Naive thymus-derived CD8-positive, alpha-beta T cell (primary cell): ENCODE measurements at regions not wholly inside any gene's neighbourhood (a gene's known extent, or its start where the extent isn't known, plus 50 kb on each side); places are given as distances from the start of the nearest gene placed in this dataset.
"Not testable (repeated sequence)": the region's sequence is repeated elsewhere in the genome, so short reads cannot be mapped to it uniquely, and the experiment has no call there.

Experiments used
- ATAC-seq, 2 donors: fragments of 150-1000 bp; cut with Tn5 transposase in 1 of 2; sonication (Bioruptor Pico), chemical (Tn5 transposase) in 1 of 2; 1 replicate in 1 of 2; 2 replicates in 1 of 2; pipeline ENCODE4 v1.10.0; 2021; ENCODE audit warnings: mild to moderate bottlenecking in 2 of 2, moderate library complexity in 2 of 2
- POLR2A ChIA-PET: fragments of 350-600 bp; sonication (Branson Sonifier 250); formaldehyde crosslinking; loops from one replicate; lab custom pipeline; 2021; ENCODE audit warnings: antibody characterized with exemption; lab: Charles Lee
- DNase-seq, 10 donors: peaks; one replicate each; pipeline versions ENCODE4 v3.0.0 to v3.0.0-alpha.2; 2020 to 2022
- H3K27ac Mint-ChIP-seq, 10 donors: one replicate each; pipeline ENCODE4 v1.8.0; 2020 to 2022; ENCODE audit warnings: mild to moderate bottlenecking in 10 of 10, mixed read lengths in 10 of 10, moderate library complexity in 4 of 10, inconsistent platforms in 1 of 10
- H3K27me3 Mint-ChIP-seq, 5 donors: one replicate each; pipeline ENCODE4 v1.8.0; 2021 to 2022; ENCODE audit warnings: mixed read lengths in 5 of 5
- H3K36me3 Mint-ChIP-seq, 3 donors: one replicate each; pipeline ENCODE4 v1.8.0; 2020 to 2022; ENCODE audit warnings: mixed read lengths in 3 of 3, mild to moderate bottlenecking in 2 of 3, inconsistent platforms in 1 of 3
- H3K4me1 Mint-ChIP-seq, 4 donors: one replicate each; pipeline ENCODE4 v1.8.0; 2021 to 2022; ENCODE audit warnings: mixed read lengths in 4 of 4
- H3K4me3 Mint-ChIP-seq, 10 donors: one replicate each; pipeline ENCODE4 v1.8.0; 2020 to 2022; ENCODE audit warnings: mild to moderate bottlenecking in 10 of 10, mixed read lengths in 10 of 10, moderate library complexity in 6 of 10, inconsistent platforms in 1 of 10
- H3K9me3 Mint-ChIP-seq, 9 donors: one replicate each; pipeline ENCODE4 v1.8.0; 2020 to 2022; ENCODE audit warnings: mixed read lengths in 9 of 9, mild to moderate bottlenecking in 3 of 9, inconsistent platforms in 1 of 9, moderate library complexity in 1 of 9

- Mint-ChIP-seq H3K9me3 (peaks cover 0 to 54% (median 13%) of the 10 kb centered on the region in 9 donors), H3K27ac (no peak overlapping the region), H3K4me3 (no peak overlapping the region), H3K4me1 (no peaks in the 10 kb centered on the region), H3K36me3 (peaks cover 0 to 8% (median 0%) of the 10 kb centered on the region in 3 donors), H3K27me3 (no peaks in the 10 kb centered on the region)
- DNase-seq: no peak
- POLR2A ChIA-PET: no interaction called here
- ATAC-seq: no peak
Measured at GRCh38 chr14:28301179-28301578, 465.4 kb upstream of the FOXG1 start.

GRCh38 chr14:28303248-28303647, 463.3 kb upstream of the FOXG1 start:
- DNase-seq (no peak), ATAC-seq (no peak)
- Mint-ChIP-seq H3K27me3 (no peaks in the 10 kb centered on the region), H3K4me1 (no peaks in the 10 kb centered on the region), H3K36me3 (no peaks in the 10 kb centered on the region), H3K9me3 (peaks cover 0 to 35% (median 9%) of the 10 kb centered on the region in 9 donors), H3K4me3 (no peak overlapping the region), H3K27ac (no peak overlapping the region)
- POLR2A ChIA-PET: no interaction called here

GRCh38 chr14:28305938-28306337, 460.6 kb upstream of the FOXG1 start:
- Mint-ChIP-seq H3K4me3 (no peak overlapping the region), H3K27ac (no peak overlapping the region), H3K36me3 (no peaks in the 10 kb centered on the region), H3K27me3 (no peaks in the 10 kb centered on the region), H3K9me3 (peaks cover 0 to 21% (median 16%) of the 10 kb centered on the region in 9 donors), H3K4me1 (no peaks in the 10 kb centered on the region)
- ATAC-seq: no peak
- POLR2A ChIA-PET: no interaction called here
- DNase-seq: no peak

- H3K9me3 Mint-ChIP-seq: peaks cover 0 to 25% (median 11%) of the 10 kb centered on the region in 9 donors
- H3K27me3 Mint-ChIP-seq: no peaks in the 10 kb centered on the region
- DNase-seq (no peak), ATAC-seq (no peak)
- POLR2A ChIA-PET: no interaction called here
- H3K4me3 Mint-ChIP-seq: no peak overlapping the region
- no peaks in the 10 kb centered on the region for H3K36me3 Mint-ChIP-seq
- no peaks in the 10 kb centered on the region for H3K4me1 Mint-ChIP-seq
- no peak overlapping the region for H3K27ac Mint-ChIP-seq
Measured at GRCh38 chr14:28307506-28307905, 459.1 kb upstream of the FOXG1 start.

- Mint-ChIP-seq H3K4me3 (no peak overlapping the region), H3K9me3 (peaks cover 0 to 20% (median 10%) of the 10 kb centered on the region in 9 donors), H3K27me3 (no peaks in the 10 kb centered on the region), H3K4me1 (no peaks in the 10 kb centered on the region), H3K27ac (no peak overlapping the region), H3K36me3 (no peaks in the 10 kb centered on the region)
- DNase-seq (no peak), ATAC-seq (no peak)
- POLR2A ChIA-PET: no interaction called here
Measured at GRCh38 chr14:28308734-28309133, 457.9 kb upstream of the FOXG1 start.

GRCh38 chr14:28317890-28318675, 448.5 kb upstream of the FOXG1 start:
- H3K4me1 Mint-ChIP-seq, POLR2A ChIA-PET, H3K9me3 Mint-ChIP-seq, ATAC-seq, H3K4me3 Mint-ChIP-seq, DNase-seq, H3K27ac Mint-ChIP-seq, H3K36me3 Mint-ChIP-seq, H3K27me3 Mint-ChIP-seq: not testable (repeated sequence)

GRCh38 chr14:28321475-28322244, 444.9 kb upstream of the FOXG1 start:
- Mint-ChIP-seq H3K36me3 (no peaks in the 10 kb centered on the region), H3K4me3 (no peak overlapping the region), H3K27ac (no peak overlapping the region), H3K4me1 (no peaks in the 10 kb centered on the region), H3K9me3 (peaks cover 0 to 11% (median 1%) of the 10 kb centered on the region in 9 donors), H3K27me3 (no peaks in the 10 kb centered on the region)
- POLR2A ChIA-PET: no interaction called here
- no peak for DNase-seq
- no peak for ATAC-seq

GRCh38 chr14:28323366-28323765, 443.2 kb upstream of the FOXG1 start:
- Mint-ChIP-seq H3K27ac (no peak overlapping the region), H3K27me3 (no peaks in the 10 kb centered on the region), H3K4me1 (no peaks in the 10 kb centered on the region), H3K36me3 (no peaks in the 10 kb centered on the region), H3K9me3 (peaks cover 0 to 18% (median 9%) of the 10 kb centered on the region in 9 donors), H3K4me3 (no peak overlapping the region)
- DNase-seq: no peak
- ATAC-seq: no peak
- POLR2A ChIA-PET: no interaction called here

- Mint-ChIP-seq H3K4me3 (no peak overlapping the region), H3K4me1 (no peaks in the 10 kb centered on the region), H3K9me3 (peaks cover 0 to 21% (median 9%) of the 10 kb centered on the region in 9 donors), H3K36me3 (no peaks in the 10 kb centered on the region), H3K27ac (no peak overlapping the region), H3K27me3 (no peaks in the 10 kb centered on the region)
- POLR2A ChIA-PET: no interaction called here
- DNase-seq (no peak), ATAC-seq (no peak)
Measured at GRCh38 chr14:28323951-28324741, 442.4 kb upstream of the FOXG1 start.

GRCh38 chr14:28340816-28341215, 425.8 kb upstream of the FOXG1 start:
- no peaks in the 10 kb centered on the region for H3K27me3 Mint-ChIP-seq
- H3K36me3 Mint-ChIP-seq: peaks cover 0 to 6% (median 0%) of the 10 kb centered on the region in 3 donors
- no peak overlapping the region for H3K4me3 Mint-ChIP-seq
- H3K4me1 Mint-ChIP-seq: peaks cover 0 to 1% (median 0%) of the 10 kb centered on the region in 4 donors
- DNase-seq: no peak
- H3K9me3 Mint-ChIP-seq: peaks cover 3 to 20% (median 10%) of the 10 kb centered on the region in 9 donors
- no peak for ATAC-seq
- no peak overlapping the region for H3K27ac Mint-ChIP-seq
- POLR2A ChIA-PET: no interaction called here

- Mint-ChIP-seq H3K4me1 (peaks cover 0 to 1% (median 0%) of the 10 kb centered on the region in 4 donors), H3K27ac (no peak overlapping the region), H3K27me3 (no peaks in the 10 kb centered on the region), H3K4me3 (no peak overlapping the region), H3K36me3 (peaks cover 0 to 11% (median 0%) of the 10 kb centered on the region in 3 donors), H3K9me3 (peaks cover 5 to 31% (median 14%) of the 10 kb centered on the region in 9 donors)
- POLR2A ChIA-PET: no interaction called here
- no peak for DNase-seq
- no peak for ATAC-seq
Measured at GRCh38 chr14:28344381-28344780, 422.2 kb upstream of the FOXG1 start.

GRCh38 chr14:28348797-28349196, 417.8 kb upstream of the FOXG1 start:
- DNase-seq: no peak
- Mint-ChIP-seq H3K4me1 (no peaks in the 10 kb centered on the region), H3K36me3 (peaks cover 0 to 11% (median 0%) of the 10 kb centered on the region in 3 donors), H3K9me3 (peaks cover 9 to 37% (median 18%) of the 10 kb centered on the region in 9 donors), H3K27ac (no peak overlapping the region), H3K4me3 (no peak overlapping the region), H3K27me3 (no peaks in the 10 kb centered on the region)
- POLR2A ChIA-PET: no interaction called here
- ATAC-seq: no peak

- POLR2A ChIA-PET: no interaction called here
- Mint-ChIP-seq H3K27me3 (no peaks in the 10 kb centered on the region), H3K27ac (no peak overlapping the region), H3K4me1 (no peaks in the 10 kb centered on the region), H3K4me3 (no peak overlapping the region), H3K9me3 (peaks cover 4 to 57% (median 16%) of the 10 kb centered on the region in 9 donors), H3K36me3 (peaks cover 0 to 3% (median 0%) of the 10 kb centered on the region in 3 donors)
- ATAC-seq (no peak), DNase-seq (no peak)
Measured at GRCh38 chr14:28356819-28357218, 409.8 kb upstream of the FOXG1 start.
